Panc1 (cell line): ENCODE measurements at regions not wholly inside any gene's neighbourhood (a gene's known extent, or its start where the extent isn't known, plus 50 kb on each side); places are given as distances from the start of the nearest gene placed in this dataset.

ENCODE experiments used
- CTCF ChIP-seq: fragments of 450-650 bp; IDR thresholded peaks from 2 replicates; pipeline ENCODE4 v1.5.1; 2017; ENCODE audit warnings: mild to moderate bottlenecking
- POLR2AphosphoS5 ChIP-seq: IDR thresholded peaks from 2 replicates; pipeline ENCODE4 v1.6.1; 2012; ENCODE audit warnings: mild to moderate bottlenecking, low read depth, low read length, moderate library complexity

- no peak for TF ChIP-seq POLR2AphosphoS5
- TF ChIP-seq CTCF, result no peak
These were observed 83.5 kb upstream of the VGLL4 start for GRCh38 chr3:11727207-11727606.
